Amniotic stem cell (primary cell): ENCODE measurements at regions not wholly inside any gene's neighbourhood (a gene's known extent, or its start where the extent isn't known, plus 50 kb on each side); places are given as distances from the start of the nearest gene placed in this dataset.

ENCODE experiments used
- DNase-seq: peaks from one replicate; lab custom pipeline; 2025; lab: John Stamatoyannopoulos, UW

- no peak for DNase-seq
These were observed 560.7 kb upstream of the CPEB2 start for GRCh38 chr4:14441561-14441960.

GRCh38 chr4:14445882-14446281 lies 556.4 kb upstream of the CPEB2 start:
- no peak for DNase-seq

DNA sequence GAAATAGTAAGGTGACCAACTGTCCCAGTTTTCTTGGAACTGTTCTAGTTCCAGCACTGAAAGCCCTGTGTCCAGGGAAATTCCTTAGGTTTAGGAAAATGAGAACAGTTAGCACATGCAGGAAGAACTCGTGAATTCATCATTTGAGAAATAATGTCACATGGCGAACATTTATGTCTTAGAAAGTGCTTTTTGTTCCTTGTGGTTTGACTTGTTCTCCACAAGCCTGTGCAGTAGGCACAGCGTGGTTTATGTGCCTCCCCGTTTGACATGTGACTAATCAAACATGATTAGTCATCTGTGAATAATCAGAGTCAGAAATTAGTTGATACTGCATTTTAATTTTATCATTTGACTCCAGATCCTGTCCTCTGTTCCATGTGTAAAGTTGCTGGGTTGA lies 556.0 kb upstream of the CPEB2 start:
- DNase-seq = no peak

DNA sequence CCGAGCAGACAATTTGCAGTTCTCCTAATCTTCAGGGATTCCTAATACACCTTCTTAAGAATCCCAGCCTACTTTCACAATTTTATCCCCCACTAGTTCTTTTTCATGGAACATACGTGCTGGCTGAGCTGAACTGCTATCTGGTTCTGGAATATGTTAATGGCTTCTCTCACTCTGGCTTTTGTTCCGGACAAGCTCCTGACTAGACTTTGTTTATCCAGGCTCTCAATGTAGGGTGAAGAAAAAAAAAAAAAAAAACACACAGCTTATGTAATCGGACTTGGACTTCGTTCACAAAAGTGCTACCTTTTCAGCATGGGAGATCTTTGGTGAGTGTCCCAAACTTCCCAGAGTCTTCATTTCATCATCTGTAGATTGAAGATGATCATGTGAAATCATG lies 555.4 kb upstream of the CPEB2 start:
- DNase-seq = no peak

- no peak for DNase-seq
These were observed 553.0 kb upstream of the CPEB2 start for GRCh38 chr4:14449308-14449707.

DNA sequence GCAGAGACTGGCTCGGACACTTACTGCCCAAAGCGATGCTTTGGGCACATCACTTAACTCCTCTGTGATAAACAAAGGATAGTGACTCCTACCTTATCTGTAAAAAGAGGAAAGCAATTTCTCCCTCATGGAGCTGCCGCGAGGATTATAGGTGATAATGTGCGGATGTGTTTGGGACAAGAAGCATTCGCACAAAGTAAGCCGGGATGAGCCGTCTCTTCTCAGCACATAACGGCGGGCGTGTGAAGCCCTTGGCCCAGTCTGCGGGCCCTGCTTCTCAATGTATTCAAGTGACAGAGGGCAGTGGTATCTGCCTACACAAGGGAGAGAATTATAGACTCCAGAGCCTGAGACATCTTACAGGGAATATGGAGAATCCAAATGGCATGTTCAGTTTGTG lies 550.3 kb upstream of the CPEB2 start:
- no peak for DNase-seq

DNA sequence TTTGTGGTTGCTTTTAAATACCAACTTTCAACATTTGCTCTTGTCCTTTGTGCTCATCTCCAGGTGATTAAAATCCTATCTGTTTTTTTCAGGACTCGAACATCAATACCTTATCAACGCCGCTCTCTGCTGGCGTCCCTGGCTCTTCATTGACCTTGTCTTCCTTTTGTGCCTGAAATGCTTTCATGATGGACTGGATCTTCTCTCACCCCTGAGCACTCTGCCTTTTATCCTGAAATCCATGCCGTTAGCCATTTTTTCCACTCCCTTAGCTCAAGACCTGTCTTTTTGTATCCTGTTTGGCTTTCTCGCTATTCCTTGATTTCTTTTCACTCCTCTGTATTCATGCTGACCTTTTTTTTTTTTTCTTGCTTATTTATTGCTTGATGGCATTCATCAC lies 549.5 kb upstream of the CPEB2 start:
- no peak for DNase-seq

DNA sequence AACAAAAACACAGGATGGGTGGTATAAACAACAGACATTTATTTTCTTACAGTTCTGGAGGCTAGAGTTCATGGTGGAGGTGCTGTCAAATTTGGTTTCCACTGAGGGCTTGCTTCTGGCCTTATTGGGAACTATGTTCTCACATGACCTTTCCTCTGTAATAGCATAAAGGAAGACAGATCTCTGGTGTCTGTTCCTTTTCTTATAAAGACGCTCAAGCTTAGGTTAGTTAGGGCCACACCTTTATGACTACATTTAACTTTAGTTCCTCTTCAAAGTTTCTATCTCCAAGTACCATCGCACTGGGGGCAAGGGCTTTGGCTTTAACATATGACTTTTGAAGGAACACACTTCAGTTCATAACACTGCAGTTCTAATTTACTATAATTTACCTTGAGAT lies 543.8 kb upstream of the CPEB2 start:
- no peak for DNase-seq

- DNase-seq = no peak
These were observed 537.2 kb upstream of the CPEB2 start for GRCh38 chr4:14465057-14465456.

DNA sequence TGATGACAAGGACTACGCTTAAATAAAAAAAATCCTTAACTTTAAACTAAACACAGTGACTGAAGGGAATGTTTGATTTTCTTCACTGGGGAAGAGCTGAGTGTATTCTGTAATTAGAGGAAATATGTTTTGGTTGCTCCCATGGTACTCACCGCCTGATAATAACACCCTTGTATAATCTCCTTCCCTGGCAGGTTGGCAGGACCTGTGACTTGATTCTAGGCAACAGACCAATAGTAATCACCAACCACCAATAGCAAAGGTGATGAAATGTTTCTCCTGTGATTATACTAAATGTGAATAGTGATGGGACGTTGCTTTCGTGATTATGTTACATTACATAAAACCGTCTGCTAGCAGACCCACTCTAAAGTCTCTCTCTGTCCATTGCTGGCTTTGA lies 536.8 kb upstream of the CPEB2 start:
- DNase-seq = no peak

- DNase-seq = no peak
These were observed 523.8 kb upstream of the CPEB2 start for GRCh38 chr4:14478504-14478903.

DNA sequence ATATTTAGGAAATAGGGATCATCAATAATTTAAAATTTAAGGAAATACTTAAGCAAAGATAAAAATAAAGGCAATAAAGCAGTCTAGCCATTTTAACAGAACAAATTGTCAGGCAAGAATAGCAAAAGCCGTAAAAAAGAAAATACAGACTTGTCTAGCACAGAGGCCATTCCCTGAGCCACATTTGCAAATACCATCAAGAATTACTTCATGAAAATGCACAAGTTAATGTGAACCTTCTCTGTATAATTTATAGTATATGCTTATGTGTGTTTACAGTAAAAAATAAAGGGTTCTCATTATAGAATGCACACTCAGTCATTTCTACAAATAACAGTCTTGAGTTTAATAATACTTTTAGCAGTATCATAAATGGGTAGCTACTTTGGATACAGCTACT lies 505.9 kb upstream of the CPEB2 start:
- no peak for DNase-seq

DNA sequence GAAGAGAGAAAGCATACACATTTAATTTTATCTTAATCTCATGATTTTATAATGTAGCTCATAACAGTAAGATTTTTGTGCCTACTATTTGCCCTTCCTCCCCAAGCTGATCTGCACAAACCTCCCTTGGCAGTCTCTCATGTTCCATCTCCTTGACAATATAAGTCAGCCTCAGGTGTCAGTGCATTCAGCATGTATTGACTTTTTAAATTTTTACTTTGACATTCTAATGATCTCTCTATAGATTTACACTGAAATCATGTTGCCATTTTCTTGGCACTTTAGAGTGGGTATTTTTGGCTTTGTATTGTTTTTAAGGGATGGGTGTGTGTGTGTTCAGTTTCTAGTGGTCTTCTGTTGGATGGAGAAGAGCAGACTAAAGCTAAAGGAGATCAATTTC lies 505.3 kb upstream of the CPEB2 start:
- DNase-seq = no peak

DNA sequence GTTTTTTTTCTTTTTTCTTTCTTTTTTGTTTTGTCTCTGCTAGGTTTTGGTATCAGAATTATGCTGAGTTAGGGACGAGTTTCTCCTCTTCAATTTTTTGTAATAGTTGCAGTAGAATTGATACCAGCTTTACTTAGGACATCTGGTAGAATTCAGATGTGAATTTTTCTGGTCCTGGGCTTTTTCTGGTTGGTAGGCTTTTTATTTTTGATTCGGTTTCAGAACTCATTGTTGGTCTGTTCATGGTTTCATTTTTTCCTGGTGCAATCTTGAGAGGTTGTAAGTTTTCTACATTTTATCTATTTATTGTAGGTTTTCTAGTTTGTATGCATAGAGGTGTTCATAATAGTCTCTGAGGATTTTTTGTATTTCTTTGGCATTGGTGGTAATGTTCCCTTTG lies 498.1 kb upstream of the CPEB2 start:
- DNase-seq = no peak

DNA sequence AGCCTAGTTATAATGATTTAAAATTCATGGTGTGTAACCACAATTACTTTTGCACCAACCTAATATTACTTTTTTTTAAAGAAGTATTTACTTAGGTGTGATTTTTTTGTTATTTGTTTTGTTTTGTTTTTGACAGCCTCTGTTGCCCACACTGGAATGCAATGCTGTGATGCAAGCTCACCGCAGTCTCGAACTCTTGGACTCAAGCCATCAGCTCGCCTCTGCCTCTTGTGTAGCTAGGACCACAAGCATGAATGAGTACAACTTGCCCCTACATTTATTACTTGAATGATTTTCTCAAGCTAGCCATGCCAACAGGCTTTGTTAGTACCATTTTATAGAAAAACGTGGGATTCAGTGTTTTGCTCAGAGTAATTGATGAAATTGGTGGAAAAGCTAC lies 488.8 kb upstream of the CPEB2 start:
- DNase-seq = no peak

DNA sequence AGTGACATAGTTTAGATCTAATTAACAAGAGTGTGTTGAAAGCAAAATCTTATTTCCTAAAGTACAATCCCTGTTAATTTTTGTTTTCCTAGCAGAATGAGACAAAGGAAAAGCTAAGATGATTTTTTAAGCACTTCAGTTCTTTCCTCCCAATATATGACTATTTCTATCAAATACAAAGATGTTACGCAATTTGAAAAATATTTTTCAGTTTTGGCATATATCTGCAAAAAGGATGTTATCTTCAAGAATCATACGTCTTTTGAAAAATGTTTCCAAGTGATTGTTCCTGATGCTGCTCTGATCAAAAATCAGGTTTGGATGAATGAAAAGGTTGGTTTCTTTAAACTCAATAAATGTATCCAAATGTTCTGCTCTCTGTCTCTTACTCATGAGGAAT lies 486.7 kb upstream of the CPEB2 start:
- no peak for DNase-seq

DNA sequence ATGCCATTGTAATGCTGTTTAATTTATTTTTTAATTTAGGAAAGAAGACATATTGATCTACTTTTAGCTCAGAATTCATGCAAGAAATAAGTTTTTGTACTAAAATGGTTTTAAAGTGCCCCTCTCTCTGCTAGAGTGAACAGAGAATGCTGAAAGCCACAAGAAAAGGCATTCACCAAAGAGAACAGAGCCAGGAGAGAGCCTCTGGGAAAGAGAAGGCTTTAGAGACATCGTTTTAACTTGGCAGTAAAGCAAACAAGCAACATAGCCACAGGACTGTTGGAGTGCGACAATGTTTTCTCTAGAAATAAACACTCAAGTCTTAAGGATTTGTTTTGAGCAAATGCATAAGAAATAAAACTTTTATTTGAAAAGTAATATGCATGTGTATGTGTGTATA lies 484.1 kb upstream of the CPEB2 start:
- no peak for DNase-seq

GRCh38 chr4:14520171-14520570 lies 482.1 kb upstream of the CPEB2 start:
- DNase-seq = peak; percentile 10

DNA sequence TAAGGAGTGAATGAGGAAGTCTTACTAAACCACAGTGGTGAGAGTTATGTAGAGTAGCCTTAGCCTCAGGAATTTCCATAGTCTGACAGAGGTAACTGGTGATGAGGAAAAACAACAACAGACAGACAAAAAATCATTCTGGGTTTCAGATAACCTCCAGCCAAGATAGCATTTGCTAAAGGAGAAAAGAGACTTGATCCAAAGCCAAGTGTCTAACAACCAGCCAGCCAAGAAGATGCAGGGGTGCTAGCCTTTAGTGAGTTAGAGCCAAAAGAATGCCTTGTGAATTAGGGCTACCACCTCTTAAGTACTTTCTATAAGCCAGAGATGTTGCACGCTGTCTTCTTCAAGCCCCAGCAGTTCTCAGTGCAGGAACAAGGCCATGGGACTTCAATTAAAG lies 478.0 kb upstream of the CPEB2 start:
- DNase-seq = no peak

GRCh38 chr4:14528918-14529317 lies 473.4 kb upstream of the CPEB2 start:
- DNase-seq = no peak

DNA sequence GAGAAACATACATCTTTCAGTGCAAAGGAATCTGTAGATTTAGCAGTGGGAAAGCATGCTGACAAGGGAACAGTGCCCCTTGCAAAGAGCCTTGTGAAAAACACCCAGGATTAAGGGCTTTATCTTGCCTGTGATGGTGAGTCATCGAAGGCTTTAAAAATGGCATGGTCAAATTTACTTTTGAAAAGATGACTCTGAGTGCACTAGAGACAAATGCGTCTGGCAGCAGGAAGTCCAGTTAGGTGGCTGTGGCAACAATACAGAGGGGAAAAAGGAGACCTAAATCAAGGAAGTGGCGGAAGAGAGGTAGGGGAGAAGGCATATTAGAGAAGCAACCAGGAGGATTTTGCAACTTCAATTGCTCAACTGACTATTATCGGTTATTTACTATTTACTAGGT lies 472.6 kb upstream of the CPEB2 start:
- peak; percentile 31 for DNase-seq

DNA sequence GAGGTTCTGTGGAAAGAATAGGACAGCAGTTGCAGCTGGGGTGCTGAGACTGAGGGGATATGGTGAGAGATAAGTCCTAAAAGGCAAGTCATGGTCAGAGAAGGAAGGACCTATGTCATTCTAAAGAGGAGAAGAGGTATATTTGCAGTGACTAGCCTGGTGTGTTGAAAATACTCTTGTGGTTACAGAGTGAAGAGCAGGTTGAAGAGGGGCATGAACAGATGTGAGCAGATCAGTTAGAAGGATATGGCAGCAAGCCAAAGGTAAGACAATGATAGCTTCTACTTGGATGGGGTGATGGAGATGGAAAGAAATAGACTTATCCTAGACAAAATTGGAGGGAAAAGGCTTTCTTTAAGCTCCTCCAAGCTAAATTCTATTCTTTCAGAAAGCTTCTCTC lies 469.8 kb upstream of the CPEB2 start:
- no peak for DNase-seq

GRCh38 chr4:14539246-14539645 lies 463.0 kb upstream of the CPEB2 start:
- DNase-seq = no peak

- no peak for DNase-seq
These were observed 457.1 kb upstream of the CPEB2 start for GRCh38 chr4:14545163-14545562.

- DNase-seq = no peak
These were observed 456.5 kb upstream of the CPEB2 start for GRCh38 chr4:14545807-14546206.
